Stimulated activated CD4-positive, alpha-beta T cell treated with anti-CD3 and anti-CD28 coated beads, Interleukin-15, amount 100 ng/mL, for 24 hours (primary cell): ENCODE measurements at regions not wholly inside any gene's neighbourhood (a gene's known extent, or its start where the extent isn't known, plus 50 kb on each side); places are given as distances from the start of the nearest gene placed in this dataset.
A peak's percentile ranks its signal among the peaks of the same experiment; 100 is the strongest.
"Not testable (repeated sequence)": the region's sequence is repeated elsewhere in the genome, so short reads cannot be mapped to it uniquely, and the experiment has no call there.

Experiments used
- DNase-seq: peaks from one replicate; pipeline ENCODE4 v3.0.0-alpha.2; 2020

DNA sequence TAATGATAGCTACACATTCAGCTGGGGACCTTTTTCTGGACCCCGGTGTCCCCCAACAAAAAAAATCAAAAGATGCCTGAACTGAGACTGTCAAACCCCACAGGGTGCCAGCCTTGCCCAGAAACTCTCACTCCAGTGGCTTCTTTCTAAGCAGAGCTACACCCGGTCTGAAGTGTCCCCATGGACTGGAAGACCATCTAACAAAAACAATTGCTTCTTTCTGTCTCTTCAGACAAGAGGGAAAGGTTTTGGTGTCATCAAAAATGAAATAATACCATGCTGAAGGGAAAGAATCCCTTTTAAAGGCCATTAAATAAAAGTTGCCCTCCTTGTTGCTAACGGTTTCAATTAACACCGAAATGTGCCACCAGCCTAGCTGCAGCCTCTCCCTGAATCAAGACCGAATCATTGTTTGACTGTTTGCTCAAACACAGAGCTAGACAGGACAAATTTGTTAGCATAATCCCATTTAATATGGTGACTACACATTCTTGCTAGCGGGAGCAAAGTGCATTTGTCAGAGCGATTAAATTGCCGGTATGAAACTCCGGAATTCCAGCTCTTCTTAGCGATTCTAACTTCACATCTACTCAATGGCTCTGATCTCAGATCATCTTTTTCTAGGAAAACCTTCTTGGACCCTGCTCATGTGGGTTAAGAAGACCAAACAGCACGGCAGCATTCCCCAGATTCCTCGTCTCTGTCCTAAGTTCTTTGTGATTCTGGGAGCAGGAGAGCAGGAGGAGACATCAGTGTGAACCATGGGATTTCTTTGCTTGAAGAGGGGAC is 397.5 kb upstream of the PRKCQ start:
- no peak for DNase-seq

DNA sequence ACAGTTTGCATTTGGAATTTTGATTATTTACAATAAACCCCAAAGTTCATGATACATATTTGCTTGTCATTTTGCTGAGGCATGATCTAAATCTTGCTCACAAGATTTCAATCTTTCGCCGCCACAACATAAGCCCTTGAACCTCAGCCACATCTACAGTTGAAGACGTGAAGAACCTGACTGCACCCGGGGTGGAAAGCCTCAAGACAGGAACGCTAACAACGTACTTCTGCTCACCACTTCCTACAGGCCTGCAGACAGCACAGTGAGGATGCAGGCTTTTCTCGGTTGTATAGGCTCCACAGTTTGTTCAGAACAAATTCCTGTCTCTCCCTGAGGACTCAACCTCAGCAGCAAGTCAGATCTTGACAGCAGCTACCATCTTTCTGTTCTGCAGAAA is 393.8 kb upstream of the PRKCQ start:
- DNase-seq = no peak

DNA sequence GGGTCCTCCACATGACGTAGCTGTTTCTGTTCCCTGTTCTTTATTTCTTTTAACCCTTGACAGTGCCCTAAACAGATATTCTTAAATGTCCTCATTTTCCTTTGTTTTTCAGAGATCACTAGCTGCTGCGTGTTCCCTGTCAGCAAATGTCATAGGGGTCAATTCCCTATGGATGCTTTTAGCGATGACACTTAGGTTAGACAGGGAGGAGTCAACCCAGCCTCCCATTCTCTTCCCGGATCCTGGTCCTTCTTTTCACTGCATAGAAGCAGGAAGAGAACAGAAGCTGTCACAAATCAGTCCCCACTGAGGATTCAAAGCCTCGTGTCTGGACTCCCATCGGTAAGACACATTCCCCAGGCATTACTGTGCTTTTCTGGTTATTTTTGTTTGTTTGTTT is 392.1 kb upstream of the PRKCQ start:
- DNase-seq = no peak

DNA sequence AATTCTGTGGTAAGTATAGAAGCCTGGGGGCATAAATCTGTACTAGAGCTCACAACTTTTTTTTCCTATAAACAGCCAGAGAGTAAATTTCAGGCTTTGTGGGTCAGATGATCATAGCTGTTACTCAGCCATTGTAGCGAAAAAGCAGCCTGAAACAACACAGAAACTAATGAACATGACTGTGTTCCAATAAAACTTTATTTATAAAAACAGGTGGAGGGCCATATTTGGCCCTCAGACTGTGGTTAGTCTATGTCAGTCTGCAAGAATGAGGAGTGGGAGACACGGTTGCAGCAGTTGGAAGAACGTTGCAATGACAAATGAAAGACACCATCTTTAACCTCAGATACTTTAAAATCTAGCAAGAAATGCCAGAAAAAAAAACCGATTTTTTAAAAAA is 389.6 kb upstream of the PRKCQ start:
- no peak for DNase-seq

DNA sequence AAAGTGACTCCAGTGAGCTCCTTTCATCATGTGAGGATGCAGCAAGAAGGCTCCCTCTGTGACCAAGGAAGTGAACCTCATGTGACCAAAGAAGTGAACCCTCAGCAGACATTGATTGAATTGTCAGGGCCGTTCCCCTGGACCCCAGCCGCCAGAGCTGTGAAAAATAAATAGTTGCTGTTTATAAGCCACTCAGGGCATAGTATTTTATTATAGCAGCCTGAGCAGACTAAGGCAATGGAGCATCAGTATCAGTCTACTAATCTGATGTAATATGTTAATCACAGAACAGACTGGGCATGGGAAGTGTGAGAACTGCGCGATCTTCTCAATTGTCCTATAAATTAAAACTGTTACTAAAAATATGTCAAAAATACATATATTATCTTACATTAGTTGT is 384.5 kb upstream of the PRKCQ start:
- DNase-seq = no peak

DNA sequence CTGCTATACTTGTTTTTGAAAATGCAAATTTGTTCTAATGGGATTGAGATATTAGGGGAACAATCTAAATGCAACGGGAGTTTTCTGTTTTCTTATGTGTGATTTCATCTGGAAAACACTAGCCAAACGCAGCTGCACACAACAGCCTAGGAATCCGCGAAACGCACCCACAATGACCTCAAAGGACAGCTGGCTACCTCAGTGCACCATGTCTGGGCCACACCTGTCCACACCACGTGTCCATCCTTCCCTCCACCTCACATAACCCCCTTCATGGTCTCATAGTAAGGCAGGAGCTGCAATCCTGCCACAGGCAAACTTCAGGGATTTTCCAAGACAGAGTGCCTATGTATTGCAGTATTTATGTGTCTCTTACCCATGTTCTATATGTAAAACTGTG is 382.5 kb upstream of the PRKCQ start:
- DNase-seq = no peak

DNA sequence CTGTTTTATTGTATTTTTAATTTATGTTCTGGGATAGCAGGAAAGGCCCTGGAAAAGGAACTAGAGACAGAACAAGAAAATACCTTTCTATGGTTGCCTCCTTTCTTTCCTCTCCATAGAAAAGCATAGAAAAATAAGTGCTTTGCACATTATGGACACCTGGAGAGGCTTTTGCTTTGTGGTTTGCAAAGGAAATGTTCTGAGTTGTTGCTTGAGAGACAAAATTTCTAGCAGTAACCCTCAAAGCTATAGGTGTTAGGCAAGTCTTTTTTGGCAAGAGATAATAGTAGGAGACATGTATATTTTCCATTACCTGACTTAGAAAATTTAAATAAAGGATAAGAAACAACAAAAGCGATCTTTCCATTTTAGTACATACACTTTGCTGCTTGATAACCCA is 378.6 kb upstream of the PRKCQ start:
- DNase-seq = no peak

DNA sequence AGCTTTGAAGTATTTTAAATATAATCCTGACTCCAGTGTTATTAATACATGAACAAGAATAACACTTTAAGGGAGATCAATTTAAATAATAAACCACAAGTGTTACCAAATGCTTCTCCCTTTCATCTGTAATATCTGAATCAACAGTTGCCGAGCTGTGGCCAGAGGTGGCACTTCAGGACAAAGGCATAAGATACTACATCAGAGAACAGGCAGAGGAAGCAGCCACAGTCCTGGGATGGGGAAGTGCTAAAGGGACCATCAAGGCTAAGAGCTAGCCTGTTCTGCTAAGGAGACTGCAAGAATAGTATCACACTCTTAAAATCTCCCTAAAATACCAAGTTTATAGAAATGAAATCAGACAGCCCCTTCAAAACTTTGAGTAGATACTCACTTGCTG is 378.2 kb upstream of the PRKCQ start:
- DNase-seq = no peak

DNA sequence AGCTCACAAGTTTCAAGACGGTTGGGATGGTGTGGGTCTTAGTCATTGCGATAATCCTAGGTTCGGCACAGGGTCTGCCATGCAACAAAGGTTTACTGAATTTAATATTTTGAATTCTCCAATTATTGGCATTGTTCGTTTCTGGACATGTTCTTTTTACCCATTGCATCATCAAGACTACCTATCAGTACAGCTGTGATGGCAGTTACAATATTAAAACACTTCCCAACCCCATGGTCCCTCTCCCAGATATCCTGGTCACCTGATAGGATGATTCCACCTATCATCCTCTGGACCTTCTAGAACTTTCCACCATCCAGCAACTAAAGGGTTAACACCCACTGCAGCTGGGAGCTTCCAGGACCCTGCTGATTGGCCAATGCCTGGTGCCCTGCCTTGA is 377.8 kb upstream of the PRKCQ start:
- DNase-seq = no peak

DNA sequence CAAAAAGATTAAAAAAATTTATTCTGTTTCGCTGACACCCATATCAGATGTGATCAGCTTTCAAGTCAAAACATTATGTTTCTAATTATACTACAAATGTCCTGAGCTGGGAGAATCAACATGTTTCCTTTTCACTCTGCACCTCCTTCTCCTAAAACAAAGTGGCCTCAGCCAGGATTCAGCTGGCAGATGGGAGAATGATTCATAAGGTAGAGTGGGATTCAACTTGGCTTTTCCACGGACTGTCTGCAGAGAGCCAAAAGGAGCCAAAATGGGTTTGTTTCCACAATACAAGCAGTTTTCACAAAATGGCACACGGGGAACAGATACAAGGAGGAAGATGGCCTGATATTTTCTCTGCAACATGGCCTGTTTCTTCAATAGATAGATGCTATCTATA is 376.5 kb upstream of the PRKCQ start:
- DNase-seq = no peak

DNA sequence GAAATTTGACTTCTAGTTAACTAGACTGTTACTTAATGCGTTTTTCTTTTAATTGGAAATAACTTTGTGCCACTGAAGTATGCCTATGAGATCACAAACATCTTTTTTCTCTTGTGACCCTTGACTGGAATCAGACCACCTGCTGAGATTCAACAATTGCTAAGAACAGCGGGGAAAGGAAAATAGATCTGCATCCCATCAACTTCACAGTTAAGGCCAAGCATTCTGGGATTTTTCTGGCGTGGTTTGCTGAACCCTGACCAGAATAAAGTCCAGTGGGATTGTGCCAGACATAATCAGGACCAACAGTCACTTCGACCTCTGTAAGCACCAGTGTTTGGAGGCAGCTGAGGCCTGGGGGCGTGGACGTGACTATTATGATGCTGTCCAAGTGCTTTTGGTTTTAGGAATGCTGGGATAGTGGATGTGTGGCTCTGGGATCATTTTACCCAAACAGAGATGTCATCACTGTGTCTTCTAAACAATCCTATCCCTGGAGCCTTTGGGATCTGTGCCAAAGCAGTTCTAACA is 373.3 kb upstream of the PRKCQ start:
- DNase-seq = no peak

DNA sequence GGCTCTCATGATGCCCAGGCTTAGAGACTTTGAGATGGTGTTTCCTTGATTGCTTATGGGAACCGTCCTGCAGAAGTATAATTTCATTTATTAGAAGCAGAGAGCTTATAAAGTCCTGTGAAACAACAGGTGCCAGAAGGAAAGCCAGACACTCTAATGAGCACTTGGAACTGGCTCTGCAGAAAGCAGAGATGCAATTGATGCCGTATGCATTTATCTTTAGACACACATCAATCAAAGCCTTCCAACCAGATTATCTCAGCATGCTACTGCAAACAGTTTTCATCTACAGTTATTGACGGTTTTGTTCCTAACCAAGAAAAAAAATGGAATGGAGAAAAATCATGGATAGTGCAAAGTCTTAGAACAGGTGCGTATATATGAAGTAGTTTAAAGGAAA is 371.7 kb upstream of the PRKCQ start:
- no peak for DNase-seq

DNA sequence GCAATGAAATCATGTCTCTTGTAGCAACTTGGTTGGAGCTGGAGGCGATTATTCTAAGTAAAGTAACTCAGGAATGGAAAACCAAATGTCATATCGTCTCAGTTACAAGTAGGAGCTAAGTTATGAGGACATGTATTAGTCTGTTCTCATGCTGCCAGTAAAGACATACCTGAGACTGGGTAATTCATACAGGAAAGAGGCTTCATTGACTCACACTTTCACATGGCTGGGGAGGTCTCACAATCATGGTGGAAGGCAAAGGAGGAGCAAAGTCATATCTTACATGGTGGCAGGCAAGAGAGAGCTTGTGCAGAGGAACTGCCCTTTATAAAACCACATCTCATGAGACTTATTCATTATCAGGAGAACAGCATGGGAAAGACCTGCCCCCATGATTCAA is 370.1 kb upstream of the PRKCQ start:
- no peak for DNase-seq

DNA sequence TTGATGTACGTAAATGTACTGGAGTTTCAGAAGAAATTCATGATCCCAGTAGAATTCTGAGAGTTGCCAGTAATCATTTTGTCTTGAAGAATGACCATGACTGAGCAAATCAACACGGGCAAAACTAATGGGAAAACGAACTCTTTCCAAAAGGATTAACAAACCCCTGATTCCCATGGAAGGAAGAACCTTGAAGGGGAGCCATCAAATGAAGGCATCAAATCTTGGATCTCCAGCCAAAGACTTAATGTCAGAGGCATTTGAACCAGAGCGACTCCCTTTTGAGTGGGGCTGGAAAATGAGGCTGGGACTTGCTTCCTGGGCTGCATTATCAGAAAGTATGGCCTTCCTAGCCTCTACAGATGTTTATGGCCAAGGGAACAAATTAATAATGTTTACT is 364.4 kb upstream of the PRKCQ start:
- no peak for DNase-seq

DNA sequence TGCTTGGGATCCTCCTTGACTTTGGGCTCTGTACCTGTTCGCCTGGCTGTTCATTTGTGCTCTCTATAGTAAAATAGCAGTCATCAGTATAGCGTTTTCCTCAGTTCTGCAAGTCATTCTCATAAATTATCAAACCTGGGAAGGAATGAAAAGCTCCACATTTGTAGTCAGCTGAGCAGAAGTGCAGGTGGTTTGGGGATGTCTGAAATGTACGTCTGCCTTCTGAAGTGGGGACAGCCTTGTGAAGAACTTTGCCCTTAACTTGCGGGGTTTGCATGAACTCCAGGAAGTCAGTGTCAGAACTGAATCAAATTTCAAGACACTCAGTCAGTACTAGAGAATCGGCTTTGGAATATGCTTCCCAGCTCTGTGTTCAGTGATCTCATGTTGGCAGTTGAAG is 358.3 kb upstream of the PRKCQ start:
- DNase-seq = no peak

DNA sequence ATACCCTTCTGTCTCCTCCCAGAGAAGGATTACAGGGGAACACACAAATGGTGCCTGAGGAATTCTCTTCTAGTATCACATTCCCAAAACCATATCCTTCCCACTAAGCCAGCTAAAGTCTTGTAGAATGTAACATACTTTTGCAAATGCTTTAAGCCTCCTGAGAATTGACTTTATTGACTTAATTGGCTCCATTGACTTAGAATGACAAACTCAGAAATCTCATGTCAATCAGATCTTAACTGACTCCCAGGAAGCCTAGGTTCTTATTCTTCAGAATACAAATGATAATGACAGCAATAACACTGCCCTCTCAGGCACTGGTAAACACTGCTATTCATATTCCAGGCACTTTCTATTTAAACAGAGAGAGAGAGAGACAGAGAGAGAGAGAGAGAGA is 356.9 kb upstream of the PRKCQ start:
- DNase-seq = no peak

DNA sequence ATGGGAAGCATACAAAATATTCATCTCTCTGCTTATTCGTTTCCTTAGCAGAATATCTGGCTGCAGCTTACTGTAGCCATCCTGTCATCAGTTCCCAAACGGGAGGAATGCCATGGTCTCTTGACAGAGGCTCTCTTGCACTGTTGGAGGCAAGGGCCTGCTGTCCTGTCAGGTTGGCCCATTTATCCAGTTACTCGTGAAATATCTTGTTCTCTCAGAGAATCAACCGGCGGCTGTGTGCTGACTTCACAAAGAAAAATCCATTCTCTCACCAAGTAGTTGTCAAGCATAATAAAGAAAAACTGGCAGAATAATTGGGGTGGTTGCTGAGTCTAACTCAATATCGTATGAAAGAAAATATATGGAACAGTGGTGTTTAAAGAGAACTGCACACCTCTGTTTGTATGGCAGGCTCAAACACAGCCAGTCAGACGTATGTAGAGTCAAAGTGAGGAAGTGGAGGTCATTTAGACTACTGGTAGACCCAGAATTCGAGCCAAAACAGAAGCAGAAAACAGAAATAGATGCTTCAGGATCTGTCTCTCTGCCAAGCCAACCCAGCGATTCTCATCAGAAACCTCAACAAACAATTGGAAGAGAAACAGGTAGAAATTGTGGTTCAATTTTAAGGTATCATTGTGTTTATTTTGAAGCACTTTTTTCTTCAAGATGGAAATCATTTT is 349.2 kb upstream of the PRKCQ start:
- DNase-seq = no peak

DNA sequence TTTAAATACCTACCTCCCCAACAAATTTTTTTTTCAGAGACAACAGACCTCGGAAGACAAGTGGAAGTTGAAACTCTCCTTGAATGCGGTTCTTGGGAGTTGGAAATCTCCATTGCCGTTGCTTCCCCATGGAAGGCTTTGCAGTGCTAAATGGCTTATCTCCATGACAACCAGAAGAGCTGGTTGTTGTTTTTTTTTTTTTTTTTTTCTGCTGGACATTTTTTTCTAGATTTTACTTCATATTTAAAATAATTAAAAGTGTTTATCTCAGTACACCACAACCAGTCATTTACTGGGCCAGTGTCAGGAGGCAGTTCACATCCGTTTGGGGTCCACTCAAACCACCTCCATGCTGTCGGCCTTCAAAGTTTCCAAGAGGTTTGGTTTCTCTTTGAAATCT is 348.5 kb upstream of the PRKCQ start:
- DNase-seq = no peak

DNA sequence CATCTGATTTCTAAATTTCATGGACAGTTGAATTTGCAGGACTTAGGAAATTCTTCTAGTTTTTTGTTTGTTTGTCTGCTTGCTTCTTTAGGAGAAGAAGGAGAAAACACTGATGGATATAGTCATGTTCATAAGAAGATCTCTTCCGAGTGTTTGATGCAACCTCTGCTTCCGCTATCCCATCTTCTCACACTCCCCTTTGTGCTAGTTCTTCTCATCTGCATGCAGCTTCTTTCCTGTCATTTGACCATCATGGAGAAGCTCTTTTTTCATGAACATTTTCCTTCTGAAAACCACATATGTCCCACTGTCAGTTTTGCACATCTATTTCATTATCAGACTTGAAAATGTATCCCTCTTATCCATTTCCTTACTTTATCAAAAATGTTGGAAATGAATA is 346.9 kb upstream of the PRKCQ start:
- DNase-seq = no peak

DNA sequence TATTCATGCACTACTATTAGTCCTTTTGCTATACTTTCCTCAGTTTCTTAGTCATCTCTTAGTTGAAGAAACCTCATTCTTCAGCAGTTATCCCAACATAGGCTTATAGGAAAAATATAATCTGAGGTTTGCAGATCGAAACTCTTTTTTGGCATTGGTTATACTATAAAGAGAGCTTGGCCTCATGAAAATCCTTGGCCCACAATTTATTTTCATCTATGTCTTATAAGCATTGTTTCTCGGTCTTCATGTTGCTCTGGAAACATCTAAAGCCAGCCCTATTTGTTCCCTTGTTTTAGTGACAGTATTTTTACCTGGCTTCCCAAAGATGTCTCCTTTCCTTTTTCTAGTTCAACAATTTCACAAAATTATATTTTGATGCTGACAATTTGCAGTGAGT is 345.1 kb upstream of the PRKCQ start:
- no peak for DNase-seq

DNA sequence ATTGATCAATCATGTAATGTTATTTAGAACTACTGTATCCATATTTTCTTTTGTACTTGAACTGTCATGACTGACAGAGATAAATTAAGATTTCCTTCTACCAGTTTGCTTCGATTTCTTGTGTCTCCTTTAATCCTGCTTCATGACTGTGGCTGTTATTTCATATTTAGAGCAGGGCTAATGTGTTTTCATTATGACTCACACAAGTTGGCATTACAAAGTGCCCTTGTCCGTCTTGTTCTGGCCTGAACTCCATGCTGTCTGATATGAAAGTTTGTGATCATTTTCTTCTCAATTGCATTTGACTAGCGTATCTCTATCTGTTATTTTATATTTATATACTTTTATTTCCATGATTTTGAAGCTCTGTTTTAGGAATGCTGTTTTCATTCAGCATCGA is 344.1 kb upstream of the PRKCQ start:
- no peak for DNase-seq

DNA sequence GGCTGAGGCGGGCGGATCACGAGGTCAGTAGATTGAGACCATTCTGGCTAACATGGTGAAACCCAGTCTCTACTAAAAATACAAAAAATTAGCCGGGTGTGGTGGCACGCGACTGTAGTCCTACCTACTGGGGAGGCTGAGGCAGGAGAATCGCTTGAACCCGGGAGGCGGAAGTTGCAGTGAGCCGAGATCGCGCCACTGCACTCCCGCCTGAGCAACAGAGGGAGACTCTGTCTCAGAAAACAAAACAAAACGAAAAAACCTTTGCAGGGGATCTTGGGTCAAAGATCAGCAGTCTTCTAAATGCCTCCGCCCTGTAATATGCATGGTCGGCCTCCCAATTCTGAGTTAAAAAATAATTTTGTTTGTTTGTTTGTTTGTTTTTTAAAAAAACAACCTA is 340.9 kb upstream of the PRKCQ start:
- not testable (repeated sequence) for DNase-seq

DNA sequence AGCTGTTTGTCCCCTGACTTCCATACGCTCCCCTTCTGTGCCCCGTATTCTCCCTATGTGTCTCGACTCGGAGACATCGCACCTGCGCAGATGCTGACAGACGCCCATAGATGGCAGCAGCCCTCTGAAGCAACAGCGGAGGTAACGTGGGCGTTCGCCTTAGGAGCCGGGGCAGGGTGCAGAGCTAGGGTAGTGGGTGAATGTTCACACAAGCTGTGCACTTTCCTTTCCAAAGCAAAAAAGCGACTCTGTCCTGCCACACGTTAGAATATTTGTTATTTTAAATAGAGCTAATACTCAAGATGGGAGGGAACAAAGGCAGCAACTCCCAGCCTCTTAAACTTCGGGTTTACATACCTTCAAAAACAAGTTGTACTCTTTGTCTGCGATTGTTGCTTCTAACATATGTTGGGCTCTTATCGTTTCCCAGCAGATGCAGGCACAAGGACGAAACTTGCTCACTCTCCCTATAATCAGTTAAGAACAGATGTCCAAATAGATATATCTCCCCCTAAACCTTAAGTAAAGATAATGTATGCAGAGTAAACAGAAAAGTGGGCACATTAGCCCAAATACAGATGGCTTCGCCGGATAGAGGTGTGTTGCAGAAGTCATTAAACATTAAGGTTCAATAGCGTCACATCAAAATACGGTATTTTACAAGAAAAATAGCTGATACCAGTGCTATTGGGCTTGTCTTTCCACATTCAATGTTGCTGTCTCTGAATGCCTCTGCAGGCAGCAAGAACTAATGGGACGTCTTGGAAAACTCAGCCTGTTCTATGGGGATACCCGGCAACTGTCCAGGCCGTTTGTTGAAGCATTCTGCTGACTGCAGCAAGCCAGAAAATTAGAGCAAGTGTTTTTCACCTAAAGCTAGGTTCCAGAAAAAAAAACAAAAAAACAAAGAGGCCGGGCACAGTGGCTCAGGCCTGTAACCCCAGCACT is 340.3 kb upstream of the PRKCQ start:
- DNase-seq = peak; percentile 90

DNA sequence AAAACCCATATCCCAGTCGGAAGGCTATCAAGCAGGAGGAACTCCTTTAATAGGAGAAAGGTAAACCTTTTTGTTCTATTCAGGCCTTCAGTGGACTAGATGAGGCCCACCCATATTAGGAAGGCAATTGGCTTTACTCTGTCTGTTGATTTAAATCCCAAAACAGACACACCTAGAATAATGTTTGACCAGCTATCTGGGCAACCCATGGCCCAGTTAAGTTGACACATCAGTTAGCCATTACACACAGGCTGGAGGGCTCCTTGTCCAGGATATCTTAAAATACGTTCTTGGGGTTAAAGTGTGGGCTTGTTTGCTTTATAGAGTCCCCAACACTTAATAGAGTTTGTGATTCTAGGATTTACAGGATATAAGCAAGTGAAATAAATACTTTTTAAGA is 339.0 kb upstream of the PRKCQ start:
- DNase-seq = no peak
